SK-N-MC (cell line): ENCODE measurements at regions not wholly inside any gene's neighbourhood (a gene's known extent, or its start where the extent isn't known, plus 50 kb on each side); places are given as distances from the start of the nearest gene placed in this dataset.

Source experiments
- DNase-seq: peaks from one replicate; pipeline ENCODE4 v3.0.0-alpha.2; 2011; ENCODE audit warnings: low read depth, low spot score
- H3K27ac ChIP-seq: fragments of 200-600 bp; sonication (generic); 2 replicates; pipeline ENCODE4 v1.5.1; 2016; ENCODE audit warnings: mixed run types
- H3K36me3 ChIP-seq: fragments of 200-600 bp; sonication (generic); 2 replicates; pipeline ENCODE4 v1.6.1; 2017; ENCODE audit warnings: antibody characterized with exemption, low read length, mixed read lengths; ENCODE audit not compliant: insufficient read depth
- H3K4me3 ChIP-seq: fragments of 200-600 bp; sonication (generic); 2 replicates; pipeline ENCODE4 v1.5.1; 2016
- H3K9ac ChIP-seq: fragments of 200-600 bp; sonication (generic); 2 replicates; pipeline ENCODE4 v1.8.0; 2017; ENCODE audit warnings: mixed run types, mixed read lengths; ENCODE audit not compliant: insufficient read length
- H3K9me3 ChIP-seq: fragments of 200-600 bp; sonication (generic); 2 replicates; pipeline ENCODE4 v1.6.1; 2017; ENCODE audit warnings: low read depth, mild to moderate bottlenecking, antibody characterized with exemption, low read length, moderate library complexity, mixed read lengths
- EZH2 ChIP-seq: fragments of 200-600 bp; sonication (generic); IDR thresholded peaks from one replicate; pipeline ENCODE4 v1.6.1; 2017; ENCODE audit warnings: antibody characterized with exemption
- FOXP2 ChIP-seq: optimal IDR thresholded peaks from 2 replicates; pipeline ENCODE3; 2011; ENCODE audit warnings: mild to moderate bottlenecking, moderate library complexity; ENCODE audit not compliant: insufficient read depth; ENCODE audit errors: extremely low read length, control extremely low read depth
- POLR2AphosphoS5 ChIP-seq: IDR thresholded peaks from 2 replicates; pipeline ENCODE4 v1.6.1; 2012; ENCODE audit warnings: mild to moderate bottlenecking, low read depth, low read length, borderline replicate concordance

- no peaks in the 10 kb centered on the region for H3K9me3 ChIP-seq
- TF ChIP-seq POLR2AphosphoS5 (no peak), FOXP2 (no peak), EZH2 (no peak)
- H3K9ac ChIP-seq, result no peak overlapping the region
- DNase-seq, result no peak
- H3K27ac ChIP-seq, result no peak overlapping the region
- no peaks in the 10 kb centered on the region for H3K36me3 ChIP-seq
- H3K4me3 ChIP-seq, result no peak overlapping the region
Observed at GRCh38 chr5:103469288-103470040, 93.1 kb downstream of the NUDT12 start.

- DNase-seq, result no peak
- Histone ChIP-seq H3K9me3 (no peaks in the 10 kb centered on the region), H3K36me3 (no peaks in the 10 kb centered on the region), H3K4me3 (no peak overlapping the region), H3K27ac (no peak overlapping the region), H3K9ac (no peak overlapping the region)
- TF ChIP-seq FOXP2, result no peak
- no peak for TF ChIP-seq POLR2AphosphoS5
- TF ChIP-seq EZH2, result no peak
Observed at GRCh38 chr5:103467831-103468230, 94.8 kb downstream of the NUDT12 start.

- H3K27ac ChIP-seq, result peak overlapping the region; percentile 59; the same call in 1 of the 2 replicates
- TF ChIP-seq FOXP2 (no peak), EZH2 (no peak), POLR2AphosphoS5 (no peak)
- H3K36me3 ChIP-seq, result no peaks in the 10 kb centered on the region
- no peaks in the 10 kb centered on the region for H3K9me3 ChIP-seq
- DNase-seq, result peak; percentile 20
- H3K4me3 ChIP-seq, result no peak overlapping the region; the same call in 1 of the 2 replicates
- peak overlapping the region; percentile 29 for H3K9ac ChIP-seq
Observed at GRCh38 chr5:103466495-103466894, 96.1 kb downstream of the NUDT12 start.

GRCh38 chr5:103465891-103466290 lies 96.7 kb downstream of the NUDT12 start:
- DNase-seq, result no peak
- Histone ChIP-seq H3K4me3 (no peak overlapping the region), H3K9me3 (no peaks in the 10 kb centered on the region), H3K9ac (no peak overlapping the region), H3K36me3 (no peaks in the 10 kb centered on the region), H3K27ac (no peak overlapping the region)
- TF ChIP-seq FOXP2, result no peak
- TF ChIP-seq EZH2, result no peak
- no peak for TF ChIP-seq POLR2AphosphoS5

- H3K36me3 ChIP-seq, result no peaks in the 10 kb centered on the region
- H3K4me3 ChIP-seq, result no peak overlapping the region
- no peak overlapping the region for H3K27ac ChIP-seq
- TF ChIP-seq POLR2AphosphoS5 (no peak), FOXP2 (no peak)
- no peak for DNase-seq
- H3K9me3 ChIP-seq, result no peaks in the 10 kb centered on the region
- no peak overlapping the region for H3K9ac ChIP-seq
Observed at GRCh38 chr5:103464835-103465484, 97.6 kb downstream of the NUDT12 start.

- TF ChIP-seq FOXP2 (no peak), POLR2AphosphoS5 (no peak), EZH2 (no peak)
- no peak overlapping the region for H3K9ac ChIP-seq
- no peak overlapping the region for H3K27ac ChIP-seq
- no peaks in the 10 kb centered on the region for H3K36me3 ChIP-seq
- no peak for DNase-seq
- no peaks in the 10 kb centered on the region for H3K9me3 ChIP-seq
- H3K4me3 ChIP-seq, result no peak overlapping the region
Observed at GRCh38 chr5:103463261-103463660, 99.3 kb downstream of the NUDT12 start.

GRCh38 chr5:103461243-103461642 lies 101.3 kb downstream of the NUDT12 start:
- H3K27ac ChIP-seq, result no peak overlapping the region
- H3K36me3 ChIP-seq, result no peaks in the 10 kb centered on the region
- DNase-seq, result no peak
- H3K9me3 ChIP-seq, result no peaks in the 10 kb centered on the region
- TF ChIP-seq EZH2, result no peak
- no peak for TF ChIP-seq FOXP2
- TF ChIP-seq POLR2AphosphoS5, result no peak
- no peak overlapping the region for H3K4me3 ChIP-seq
- no peak overlapping the region for H3K9ac ChIP-seq

GRCh38 chr5:103458497-103459040 lies 104.0 kb downstream of the NUDT12 start:
- Histone ChIP-seq H3K4me3 (no peak overlapping the region), H3K27ac (no peak overlapping the region), H3K9ac (no peak overlapping the region), H3K9me3 (no peaks in the 10 kb centered on the region), H3K36me3 (no peaks in the 10 kb centered on the region)
- DNase-seq, result no peak
- no peak for TF ChIP-seq POLR2AphosphoS5
- no peak for TF ChIP-seq FOXP2
- TF ChIP-seq EZH2, result no peak
